HS-27A (cell line): ENCODE measurements at regions not wholly inside any gene's neighbourhood (a gene's known extent, or its start where the extent isn't known, plus 50 kb on each side); places are given as distances from the start of the nearest gene placed in this dataset.

Experiments used
- DNase-seq: peaks from one replicate; pipeline ENCODE4 v3.0.0-alpha.2; 2012; ENCODE audit warnings: low read depth, missing footprints

GRCh38 chr2:62447411-62447810 lies 58.6 kb downstream of the TMEM17 start:
- no peak for DNase-seq

GRCh38 chr2:62446491-62446890 lies 59.5 kb downstream of the TMEM17 start:
- DNase-seq, result no peak

- no peak for DNase-seq
Observed at GRCh38 chr2:62443886-62444285, 62.1 kb downstream of the TMEM17 start.

GRCh38 chr2:62443471-62443870 lies 62.5 kb downstream of the TMEM17 start:
- no peak for DNase-seq

- no peak for DNase-seq
Observed at GRCh38 chr2:62441824-62442223, 64.2 kb downstream of the TMEM17 start.

- DNase-seq, result no peak
Observed at GRCh38 chr2:62441421-62441820, 64.6 kb downstream of the TMEM17 start.

GRCh38 chr2:62440281-62440946 lies 65.6 kb downstream of the TMEM17 start:
- no peak for DNase-seq

- DNase-seq, result no peak
Observed at GRCh38 chr2:62439425-62439824, 66.6 kb downstream of the TMEM17 start.

- DNase-seq, result no peak
Observed at GRCh38 chr2:62437785-62438184, 68.2 kb downstream of the TMEM17 start.

GRCh38 chr2:62435720-62436119 lies 70.3 kb downstream of the TMEM17 start:
- no peak for DNase-seq

GRCh38 chr2:62432407-62432806 lies 73.6 kb downstream of the TMEM17 start:
- no peak for DNase-seq

- no peak for DNase-seq
Observed at GRCh38 chr2:62431512-62431911, 74.5 kb downstream of the TMEM17 start.

GRCh38 chr2:62430146-62430545 lies 75.8 kb downstream of the TMEM17 start:
- DNase-seq, result no peak

GRCh38 chr2:62427146-62427545 lies 78.8 kb downstream of the TMEM17 start:
- no peak for DNase-seq

- DNase-seq, result no peak
Observed at GRCh38 chr2:62426154-62426912, 79.7 kb downstream of the TMEM17 start.

- DNase-seq, result no peak
Observed at GRCh38 chr2:62425684-62426083, 80.3 kb downstream of the TMEM17 start.

- DNase-seq, result no peak
Observed at GRCh38 chr2:62424899-62425298, 81.1 kb downstream of the TMEM17 start.

GRCh38 chr2:62423883-62424458 lies 82.0 kb downstream of the TMEM17 start:
- no peak for DNase-seq

- no peak for DNase-seq
Observed at GRCh38 chr2:62423235-62423634, 82.8 kb downstream of the TMEM17 start.

- no peak for DNase-seq
Observed at GRCh38 chr2:62415518-62415917, 90.5 kb downstream of the TMEM17 start.

- no peak for DNase-seq
Observed at GRCh38 chr2:62415019-62415431, 91.0 kb downstream of the TMEM17 start.

GRCh38 chr2:62413116-62413663 lies 92.8 kb downstream of the TMEM17 start:
- DNase-seq, result no peak

GRCh38 chr2:62412347-62412742 lies 93.7 kb downstream of the TMEM17 start:
- DNase-seq, result no peak
